Stimulated activated CD8-positive, alpha-beta memory T cell treated with anti-CD3 and anti-CD28 coated beads, Interleukin-2, amount 100 ng/mL, for 1 hour (primary cell): ENCODE measurements at regions not wholly inside any gene's neighbourhood (a gene's known extent, or its start where the extent isn't known, plus 50 kb on each side); places are given as distances from the start of the nearest gene placed in this dataset.
"Not testable (repeated sequence)": the region's sequence is repeated elsewhere in the genome, so short reads cannot be mapped to it uniquely, and the experiment has no call there.

Experiments
- DNase-seq, 2 donors: peaks; one replicate each; pipeline ENCODE4 v3.0.0-alpha.2; 2020; ENCODE audit warnings: low read depth in 2 of 2

DNA sequence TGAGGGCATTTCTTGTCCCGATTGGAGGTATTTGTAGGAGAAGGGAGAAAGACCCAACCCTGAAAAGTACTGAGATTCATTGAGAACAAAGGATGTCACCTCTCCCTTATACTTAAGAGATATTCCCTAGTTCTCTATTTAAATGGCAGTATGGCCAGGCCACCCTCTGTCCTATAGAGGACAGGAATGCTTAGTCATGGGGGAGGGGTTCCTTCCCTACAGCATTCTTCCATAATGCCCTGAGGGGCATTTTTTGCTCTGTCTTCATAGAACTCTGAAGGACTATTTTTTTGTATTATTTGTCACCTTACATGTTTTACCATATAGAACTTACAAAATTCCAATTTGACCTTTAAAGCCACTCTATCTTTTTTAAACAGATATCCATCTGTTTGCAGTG is 176.3 kb downstream of the TMEM161B start:
- DNase-seq = no peak

- DNase-seq = no peak
These were observed 178.1 kb downstream of the TMEM161B start for GRCh38 chr5:88090506-88090905.

GRCh38 chr5:88089719-88090390 is 178.8 kb downstream of the TMEM161B start:
- DNase-seq = no peak

DNA sequence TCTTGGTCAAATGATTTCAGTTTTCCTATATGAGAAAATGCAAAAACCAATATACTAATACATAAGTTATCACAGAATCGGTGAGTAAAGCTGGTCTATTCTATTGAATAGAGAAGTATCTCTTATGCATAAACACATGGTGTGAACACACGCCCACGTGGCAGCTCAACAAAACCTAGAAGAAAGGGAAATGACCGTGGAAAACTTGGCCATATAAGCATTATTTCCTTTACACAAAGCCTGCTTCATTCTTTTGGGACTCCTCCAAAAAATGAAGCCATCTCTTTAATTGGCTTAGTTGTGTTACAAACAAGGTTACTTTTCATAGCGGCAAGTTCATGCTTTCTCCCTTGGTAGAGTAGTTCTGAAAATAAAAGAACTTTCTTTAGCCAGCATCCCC is 183.2 kb downstream of the TMEM161B start:
- no peak for DNase-seq

DNA sequence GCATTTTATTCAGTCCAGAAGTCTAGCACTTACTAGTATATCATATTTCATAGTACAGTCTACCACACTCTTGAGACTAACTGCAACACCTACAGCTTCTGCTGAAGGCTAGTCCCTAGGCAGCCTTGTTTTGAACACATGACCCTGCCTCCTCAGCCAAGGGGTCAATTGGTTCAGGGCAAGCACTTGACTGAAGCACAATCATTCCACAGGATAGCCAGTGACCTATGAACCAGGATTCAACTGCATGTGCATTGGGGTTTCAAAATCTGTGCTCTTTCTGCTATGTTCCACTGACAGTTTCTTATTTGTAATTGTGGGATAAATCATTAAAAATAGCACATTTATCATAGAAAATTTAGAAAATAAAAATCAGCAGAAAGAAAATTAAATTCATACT is 186.8 kb downstream of the TMEM161B start:
- DNase-seq = no peak

GRCh38 chr5:88063813-88064212 is 204.8 kb downstream of the TMEM161B start:
- no peak for DNase-seq

GRCh38 chr5:88060194-88060593 is 208.5 kb downstream of the TMEM161B start:
- DNase-seq = no peak

GRCh38 chr5:88058625-88059024 is 210.0 kb downstream of the TMEM161B start:
- DNase-seq = no peak

DNA sequence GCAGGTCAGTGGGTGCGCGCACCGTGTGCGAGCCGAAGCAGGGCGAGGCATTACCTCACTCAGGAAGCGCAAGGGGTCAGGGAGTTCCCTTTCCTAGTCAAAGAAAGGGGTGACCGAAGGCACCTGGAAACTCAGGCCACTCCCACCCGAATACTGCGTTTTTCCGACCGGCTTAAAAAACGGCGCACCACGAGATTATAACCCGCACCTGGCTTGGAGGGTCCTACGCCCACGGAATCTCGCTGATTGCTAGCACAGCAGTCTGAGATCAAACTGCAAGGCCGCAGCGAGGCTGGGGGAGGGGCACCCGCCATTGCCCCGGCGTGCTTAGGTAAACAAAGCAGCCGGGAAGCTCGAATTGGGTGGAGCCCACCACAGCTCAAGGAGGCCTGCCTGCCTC is 216.2 kb downstream of the TMEM161B start:
- DNase-seq = not testable (repeated sequence)

DNA sequence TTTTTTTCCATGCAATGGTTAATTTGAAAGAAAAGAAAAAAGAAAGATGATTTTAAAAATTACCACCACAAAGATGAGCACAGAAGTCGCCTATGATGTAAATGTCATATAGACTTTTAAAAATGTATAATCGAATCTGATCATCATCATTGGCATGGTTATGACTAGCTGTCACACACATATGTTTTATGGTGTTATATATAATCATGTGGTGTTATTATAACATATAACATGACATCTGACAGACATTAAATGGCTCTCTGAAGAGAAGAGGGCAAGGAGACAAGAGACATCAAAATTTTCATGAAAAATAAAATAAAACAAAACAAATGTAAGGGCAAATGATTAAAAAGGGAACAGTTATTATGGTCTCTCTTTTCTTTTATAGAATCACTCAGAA is 217.5 kb downstream of the TMEM161B start:
- no peak for DNase-seq

DNA sequence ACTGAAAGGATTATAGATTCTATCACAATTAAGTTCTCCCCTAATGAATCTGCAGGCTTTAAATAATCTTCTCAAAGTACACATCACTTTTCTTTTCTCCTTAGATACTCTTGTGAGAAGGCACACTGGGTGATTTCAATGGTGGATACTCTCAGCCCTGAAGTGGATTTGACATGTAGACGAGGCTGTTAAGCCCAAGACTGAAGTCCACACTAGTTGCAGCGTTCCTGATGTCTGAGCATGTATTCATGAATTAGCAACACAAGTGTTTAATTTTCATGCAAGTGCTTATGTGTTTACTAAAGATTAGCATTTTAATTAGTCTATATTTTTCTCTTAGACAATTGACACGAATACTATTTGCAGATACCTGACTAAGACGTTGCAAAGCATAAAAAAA is 218.9 kb downstream of the TMEM161B start:
- no peak for DNase-seq

DNA sequence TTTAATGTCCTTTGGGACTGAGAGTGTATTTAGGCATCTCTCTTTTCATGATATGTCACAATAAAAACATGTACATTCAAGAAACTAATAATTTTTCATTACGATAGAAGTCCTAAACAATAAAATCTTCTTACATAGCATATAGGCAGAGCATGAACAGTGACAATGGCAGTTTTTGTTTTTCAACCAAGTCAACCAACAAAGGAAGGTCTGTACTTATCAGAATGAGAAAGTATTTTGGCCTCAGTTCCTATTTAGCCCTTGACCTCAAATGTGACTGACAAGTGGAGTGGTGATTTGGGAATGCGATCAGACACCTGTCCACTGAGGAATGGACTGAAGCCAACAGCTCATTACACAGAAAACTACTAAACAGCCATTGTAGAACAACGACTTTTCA is 219.5 kb downstream of the TMEM161B start:
- no peak for DNase-seq

DNA sequence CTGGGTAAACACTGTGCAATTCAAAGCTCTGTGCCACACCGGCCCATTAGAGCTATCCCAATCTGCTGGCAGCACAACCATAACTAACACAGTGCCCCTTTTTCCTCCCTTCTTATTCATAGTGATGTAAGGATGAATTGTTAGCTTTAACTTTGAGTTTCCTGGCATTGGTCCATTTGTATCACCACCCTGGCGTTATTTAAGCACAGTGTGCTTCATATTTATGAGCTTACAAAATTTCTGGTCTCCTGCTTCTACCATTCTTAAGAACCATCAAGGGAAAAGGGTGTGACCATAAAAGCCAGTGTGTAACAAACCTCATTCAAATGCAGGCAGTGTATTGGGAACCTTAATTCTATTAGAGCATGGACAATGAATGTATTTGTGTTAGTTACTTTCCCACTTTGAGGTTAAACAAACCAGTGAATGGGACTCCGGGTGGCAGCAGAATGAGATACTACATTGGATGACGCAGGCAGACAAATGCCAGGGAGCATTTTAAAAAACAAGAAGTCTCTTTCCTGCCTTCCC is 222.6 kb downstream of the TMEM161B start:
- DNase-seq = no peak

DNA sequence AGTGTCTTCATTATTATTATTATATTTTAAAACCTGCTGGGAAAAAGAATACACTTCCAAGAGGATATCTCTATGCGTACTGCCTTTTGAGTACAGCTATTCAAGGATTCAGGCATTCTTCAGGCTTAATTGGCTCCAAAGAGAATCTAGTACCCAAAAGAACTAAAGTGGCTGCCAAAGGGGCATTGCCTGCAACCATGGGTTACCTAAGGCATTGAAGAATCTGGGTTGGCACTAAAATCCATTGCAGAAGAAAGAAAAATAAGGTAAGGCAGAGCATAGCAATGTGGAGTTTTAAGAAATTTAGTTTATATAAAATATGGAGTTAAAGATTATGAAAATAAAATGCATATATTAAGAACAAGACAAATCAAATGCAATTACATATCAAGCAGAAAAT is 223.5 kb downstream of the TMEM161B start:
- no peak for DNase-seq

DNA sequence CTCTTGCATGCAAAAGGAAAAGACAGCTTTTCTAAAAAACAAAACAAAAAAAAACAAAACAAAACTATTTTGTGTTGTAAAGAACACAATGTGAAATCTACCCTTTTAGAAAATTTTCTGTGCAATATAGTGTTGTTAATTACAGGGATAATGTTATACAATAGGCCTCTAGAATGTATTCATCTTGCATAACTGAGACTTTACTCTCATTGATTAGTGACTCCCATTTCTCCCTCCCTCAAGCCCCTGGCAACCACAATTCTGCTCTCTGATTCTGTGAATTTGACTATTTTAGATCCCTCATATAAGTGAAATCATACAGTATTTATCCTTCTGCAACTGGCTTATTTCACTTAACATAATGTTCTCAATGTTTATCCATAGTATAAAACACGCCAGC is 234.1 kb downstream of the TMEM161B start:
- no peak for DNase-seq

GRCh38 chr5:88033191-88033590 is 235.5 kb downstream of the TMEM161B start:
- DNase-seq = no peak

DNA sequence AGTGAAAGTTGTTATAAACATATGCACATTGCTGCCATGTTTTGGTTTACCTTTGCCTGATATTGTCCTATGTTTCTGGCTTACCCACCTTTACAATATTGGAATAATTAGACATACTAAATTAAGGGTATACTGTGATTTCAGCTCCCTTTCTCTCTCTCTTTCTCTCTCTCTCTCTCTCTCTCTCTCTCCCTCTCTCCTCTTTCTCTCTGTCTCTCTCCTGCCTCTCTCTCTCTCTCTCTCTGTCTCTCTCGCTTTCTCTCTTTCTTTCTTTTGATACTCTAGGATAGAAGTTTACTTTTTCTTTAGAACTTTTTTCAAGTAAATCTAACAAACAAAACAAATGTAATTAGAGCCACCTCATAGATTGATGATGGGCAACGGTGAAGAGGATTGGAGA is 239.6 kb downstream of the TMEM161B start:
- DNase-seq = no peak

DNA sequence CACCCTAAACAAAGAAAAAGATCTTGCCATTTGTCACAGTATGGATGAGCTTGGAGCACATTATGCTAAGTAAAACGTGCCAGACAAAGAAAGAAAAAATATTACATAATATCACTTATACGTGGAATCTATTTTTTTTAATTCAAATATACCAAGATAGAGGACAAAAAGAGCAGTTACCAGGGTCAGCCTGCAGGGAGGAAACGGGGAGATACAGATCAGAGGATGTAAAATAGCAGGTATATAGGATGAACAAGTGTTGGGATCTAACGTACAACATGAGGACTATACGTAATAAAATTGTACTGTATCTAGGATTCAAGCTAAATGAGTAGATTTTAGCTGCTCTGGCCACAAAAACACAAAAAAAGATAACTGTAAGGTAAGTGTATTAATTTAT is 247.5 kb downstream of the TMEM161B start:
- no peak for DNase-seq

GRCh38 chr5:88014984-88015383 is 253.7 kb downstream of the TMEM161B start:
- DNase-seq = not testable (repeated sequence)

DNA sequence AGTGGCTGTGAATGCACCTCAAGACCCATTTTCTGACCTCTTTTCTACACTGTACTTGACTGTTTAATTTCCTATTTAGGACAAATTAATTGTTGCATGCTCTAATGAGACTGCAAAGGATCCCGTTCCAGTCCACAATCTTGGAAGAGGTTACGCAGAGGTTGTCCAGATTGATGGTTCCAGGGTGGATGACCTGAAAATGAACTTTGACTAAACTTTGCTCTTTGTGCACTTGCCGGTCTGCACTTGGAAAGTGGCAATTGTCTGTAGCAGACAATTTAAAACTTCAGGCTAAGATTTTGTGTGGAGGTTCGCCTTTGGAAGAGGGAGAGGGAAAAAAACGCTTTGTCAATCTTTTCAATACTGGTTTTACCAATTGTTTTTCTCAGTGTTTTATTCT is 267.8 kb downstream of the TMEM161B start:
- no peak for DNase-seq

DNA sequence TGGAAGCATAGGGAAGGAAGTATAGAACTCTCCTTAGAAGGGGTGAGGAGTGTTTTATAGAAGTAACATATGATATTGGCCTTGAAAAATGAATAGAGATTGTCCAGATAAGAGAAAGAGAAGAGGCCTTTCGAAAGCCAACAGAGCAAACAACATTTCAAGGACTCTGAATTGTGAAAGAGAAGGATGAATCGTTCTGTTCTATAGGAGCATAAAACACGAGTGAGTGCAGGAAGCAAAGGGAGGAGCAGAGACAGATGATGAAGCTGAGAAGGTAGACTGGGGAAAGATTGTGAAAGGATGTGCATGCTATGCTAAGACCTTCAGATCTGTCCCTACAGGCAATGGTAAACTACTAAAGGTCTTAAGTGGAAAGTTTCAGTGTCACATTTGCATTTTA is 271.0 kb downstream of the TMEM161B start:
- DNase-seq = no peak

DNA sequence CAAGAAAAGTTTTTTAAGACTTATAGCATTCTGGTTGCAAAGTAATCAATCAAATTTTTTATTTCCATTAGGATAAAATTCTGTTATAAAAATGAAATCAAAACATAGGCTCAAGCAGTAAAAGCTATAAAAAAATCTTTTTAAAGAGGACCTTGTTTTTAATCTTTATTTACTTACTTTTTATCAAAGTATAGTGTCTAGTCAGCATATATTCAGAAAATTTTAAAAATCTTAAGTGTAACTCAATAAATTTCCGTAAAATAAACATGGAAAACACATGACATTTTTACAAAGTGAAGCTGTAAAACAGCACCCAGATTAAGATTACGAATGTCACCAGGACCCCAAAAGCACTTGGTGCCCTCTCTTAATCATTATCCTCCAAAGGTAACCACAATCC is 302.4 kb downstream of the TMEM161B start:
- DNase-seq = no peak

- no peak for DNase-seq
These were observed 314.5 kb downstream of the TMEM161B start for GRCh38 chr5:87954121-87954520.

GRCh38 chr5:87951661-87952060 is 317.0 kb downstream of the TMEM161B start:
- no peak for DNase-seq
